GM19324 (cell line): ENCODE measurements at regions not wholly inside any gene's neighbourhood (a gene's known extent, or its start where the extent isn't known, plus 50 kb on each side); places are given as distances from the start of the nearest gene placed in this dataset.

Experiments used
- ATAC-seq: cut with Tn5 transposase; IDR thresholded peaks from one replicate; pipeline ENCODE4 v1.9.1; 2021; ENCODE audit warnings: mild to moderate bottlenecking, moderate library complexity; ENCODE audit not compliant: unreplicated experiment, low FRiP score

DNA sequence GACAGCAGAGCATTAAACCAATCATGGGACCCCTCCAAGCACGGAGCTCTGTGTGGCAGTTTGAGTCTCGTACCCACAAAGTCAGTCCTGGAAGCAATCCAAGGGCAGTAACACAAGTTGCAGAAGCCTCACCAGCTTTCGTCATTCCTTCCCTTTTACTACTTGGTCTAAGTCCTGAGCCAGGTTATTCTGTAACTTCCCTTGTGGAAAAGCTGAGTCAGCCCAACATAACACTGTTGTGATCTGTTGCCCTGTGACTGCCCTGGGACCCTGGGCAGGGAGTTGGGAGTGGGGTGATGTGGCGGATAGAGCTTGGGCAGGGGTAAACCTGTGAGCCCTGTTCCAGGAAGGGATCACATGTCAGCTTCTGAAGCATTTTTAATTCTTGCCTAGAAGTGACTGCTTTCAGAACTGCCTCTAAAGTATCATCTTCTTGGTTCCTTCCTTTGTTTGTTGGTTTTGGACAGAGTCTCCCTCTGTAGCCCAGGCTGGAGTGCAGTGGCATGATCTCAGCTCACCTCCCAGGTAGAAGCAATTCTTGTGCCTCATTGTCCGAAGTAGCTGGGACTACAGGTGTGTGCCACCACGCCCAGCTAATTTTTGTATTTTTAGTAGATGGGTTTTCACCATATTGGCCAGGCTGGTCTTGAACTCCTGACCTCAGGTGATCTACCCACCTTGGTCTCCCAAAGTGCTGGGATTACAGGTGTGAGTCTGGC lies 183.7 kb upstream of the JAG1 start:
- ATAC-seq, result no peak

GRCh38 chr20:10861090-10861489 lies 187.3 kb upstream of the JAG1 start:
- no peak for ATAC-seq

DNA sequence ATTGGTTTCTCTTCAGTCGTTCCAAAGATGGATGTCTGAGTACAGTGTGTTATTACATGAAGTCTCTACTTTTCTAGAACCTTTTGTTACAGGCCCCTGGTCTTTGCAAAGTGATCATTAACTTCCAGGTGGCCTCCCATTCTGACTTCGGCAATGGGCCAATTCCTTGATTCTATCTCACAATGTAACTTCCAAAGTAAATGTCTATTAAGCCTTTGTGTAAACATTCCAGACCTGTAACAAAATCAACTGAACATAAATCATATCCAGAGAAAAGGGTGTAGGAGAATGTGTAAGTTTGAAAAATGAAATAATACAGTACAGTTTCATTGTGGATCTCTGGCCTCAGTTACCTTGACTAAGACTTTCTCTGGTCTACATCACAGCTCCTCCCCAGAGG lies 187.8 kb upstream of the JAG1 start:
- ATAC-seq, result no peak

GRCh38 chr20:10863337-10864060 lies 189.7 kb upstream of the JAG1 start:
- no peak for ATAC-seq

- no peak for ATAC-seq
Observed at GRCh38 chr20:10864076-10864672, 190.4 kb upstream of the JAG1 start.

- ATAC-seq, result no peak
Observed at GRCh38 chr20:10868299-10868698, 194.5 kb upstream of the JAG1 start.

- ATAC-seq, result no peak
Observed at GRCh38 chr20:10873026-10873425, 199.2 kb upstream of the JAG1 start.

GRCh38 chr20:10875653-10876052 lies 201.9 kb upstream of the JAG1 start:
- no peak for ATAC-seq

DNA sequence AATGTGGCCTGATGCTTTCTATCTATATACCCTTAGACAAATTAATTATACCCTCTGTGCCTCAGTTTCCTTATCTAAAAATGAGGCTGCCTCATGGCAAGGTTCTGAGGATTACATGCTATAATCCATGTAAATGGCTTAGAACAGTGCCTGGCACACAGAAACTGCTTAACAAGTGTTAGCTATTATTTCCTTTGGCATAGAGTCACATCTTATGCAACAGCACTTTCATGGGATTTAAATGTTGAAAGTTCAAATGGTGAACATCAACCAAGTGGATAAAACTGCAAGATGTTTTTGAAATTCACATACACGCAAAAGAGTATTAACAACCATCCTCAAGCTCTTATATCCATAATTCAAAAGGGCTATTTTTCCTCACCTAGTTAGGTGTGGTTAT lies 202.8 kb upstream of the JAG1 start:
- ATAC-seq, result no peak

DNA sequence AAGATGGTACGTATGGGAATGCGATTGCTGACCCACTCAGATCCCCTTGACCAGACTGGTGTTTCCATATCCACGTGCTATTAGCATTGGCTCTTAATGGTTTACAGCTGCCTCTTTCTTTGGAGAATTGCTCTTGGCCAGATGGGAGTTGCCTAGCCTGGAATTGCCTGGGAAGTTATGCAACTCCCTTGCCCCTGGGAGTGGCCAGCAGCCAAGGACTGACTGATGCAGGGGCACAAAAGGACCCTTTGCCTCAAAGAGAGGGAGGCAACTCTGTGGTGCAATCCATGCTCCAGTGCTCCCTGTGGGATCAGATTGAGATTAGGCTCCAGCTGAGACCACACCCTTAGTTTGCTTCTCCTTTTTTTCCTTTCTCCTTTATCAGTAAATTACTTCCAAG lies 203.5 kb upstream of the JAG1 start:
- ATAC-seq, result no peak

GRCh38 chr20:10883166-10883565 lies 209.4 kb upstream of the JAG1 start:
- no peak for ATAC-seq

- ATAC-seq, result no peak
Observed at GRCh38 chr20:10893321-10893720, 219.5 kb upstream of the JAG1 start.

DNA sequence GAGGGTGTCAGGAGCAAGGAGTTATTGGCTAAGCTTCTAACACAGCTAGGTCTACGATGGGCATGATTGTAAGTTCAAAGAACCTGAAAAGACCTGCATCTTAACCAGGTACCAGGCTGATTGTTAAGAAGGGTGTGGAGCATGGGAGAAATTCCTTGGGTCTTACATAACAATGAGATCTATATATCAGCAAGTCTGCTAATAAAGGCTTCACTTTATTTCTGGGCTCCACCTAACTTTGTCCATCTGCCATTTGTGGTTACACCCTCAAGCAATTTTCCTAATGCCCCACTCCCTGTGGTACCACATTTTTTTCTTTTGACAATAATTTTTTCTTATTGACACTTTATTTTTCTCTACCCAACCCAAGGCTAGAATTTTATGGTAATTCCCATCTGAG lies 223.5 kb upstream of the JAG1 start:
- ATAC-seq, result no peak

GRCh38 chr20:10898552-10898951 lies 224.8 kb upstream of the JAG1 start:
- ATAC-seq, result no peak

- ATAC-seq, result no peak
Observed at GRCh38 chr20:10902174-10902573, 228.4 kb upstream of the JAG1 start.

DNA sequence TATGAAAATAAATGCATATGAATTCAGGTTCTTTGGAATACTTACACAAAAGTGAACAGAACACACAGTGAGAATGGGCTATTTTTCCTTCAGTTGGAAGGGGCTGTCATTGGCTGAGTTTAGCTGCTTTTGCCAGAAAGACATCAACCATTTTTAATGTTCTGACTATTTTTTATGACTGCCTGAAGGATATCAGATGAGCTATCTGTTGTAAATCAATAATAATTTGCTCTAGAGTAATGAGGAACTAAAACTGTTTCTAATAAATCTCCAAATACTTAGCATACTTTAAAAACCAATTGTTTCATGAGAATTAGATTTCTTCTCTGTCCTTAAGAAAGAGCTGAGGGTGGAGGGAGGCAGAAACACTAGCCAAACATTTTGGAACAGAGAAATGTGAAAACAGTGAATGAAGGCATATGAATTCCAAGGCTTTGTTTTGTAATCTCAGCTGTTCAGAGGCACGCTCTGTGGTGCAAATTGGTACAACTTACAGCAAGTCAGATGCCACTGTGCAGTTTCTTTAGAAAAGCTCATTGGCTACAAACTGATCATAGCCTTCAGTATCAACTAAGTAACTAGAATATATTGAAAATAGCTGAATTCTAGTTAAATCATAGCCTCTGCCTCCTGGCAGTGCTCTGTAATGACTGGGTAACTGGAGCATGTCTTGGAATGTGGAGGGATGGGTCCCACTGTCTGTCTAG lies 228.9 kb upstream of the JAG1 start:
- ATAC-seq, result no peak

DNA sequence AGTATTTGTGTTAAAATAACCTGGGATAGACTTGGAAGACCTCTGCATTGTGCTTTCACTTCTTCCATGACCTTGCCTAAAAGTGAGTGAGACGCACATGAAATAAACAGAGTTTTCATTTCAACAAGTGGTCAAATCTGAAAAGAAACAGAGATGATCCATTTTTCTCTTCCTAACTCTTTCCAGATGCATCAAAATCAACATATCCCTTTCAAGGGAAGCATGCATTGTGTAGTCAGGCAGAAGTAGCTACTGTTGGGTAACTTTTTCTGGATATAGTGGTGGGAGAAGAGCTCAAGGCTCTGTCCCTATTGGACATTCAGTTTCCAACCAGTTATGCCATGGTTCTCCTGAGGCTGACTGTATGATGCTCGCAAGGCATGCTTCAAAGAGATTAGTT lies 233.0 kb upstream of the JAG1 start:
- ATAC-seq, result no peak

GRCh38 chr20:10909803-10910202 lies 236.0 kb upstream of the JAG1 start:
- ATAC-seq, result no peak

GRCh38 chr20:10910535-10911178 lies 236.9 kb upstream of the JAG1 start:
- ATAC-seq, result no peak

GRCh38 chr20:10911298-10911697 lies 237.5 kb upstream of the JAG1 start:
- ATAC-seq, result no peak

- no peak for ATAC-seq
Observed at GRCh38 chr20:10915815-10916214, 242.0 kb upstream of the JAG1 start.
